Ovary (tissue), 3 donors: ENCODE measurements at regions not wholly inside any gene's neighbourhood (a gene's known extent, or its start where the extent isn't known, plus 50 kb on each side); places are given as distances from the start of the nearest gene placed in this dataset.

Experiments used
- EP300 ChIP-seq: sonication (generic); formaldehyde crosslinking; IDR thresholded peaks from one replicate; pipeline ENCODE4 v1.6.1; 2017; ENCODE audit warnings: antibody characterized with exemption
- POLR2A ChIP-seq: fragments of 450-650 bp; IDR thresholded peaks from one replicate; pipeline ENCODE4 v1.6.1; 2017; ENCODE audit warnings: antibody characterized with exemption, mild to moderate bottlenecking, moderate library complexity
- TF ChIP-seq, protein P1 (sequence below), 3 donors: fragments of 450-650 bp in 2 of 3; fragments of 200-600 bp in 1 of 3; IDR thresholded peaks; one replicate each; pipeline versions ENCODE4 v1.5.1 to v1.8.0; 2016 to 2022; ENCODE audit warnings: antibody characterized with exemption in 3 of 3, mild to moderate bottlenecking in 1 of 3
- donor health status: DM: no; HTN: no; CAD: no.

DNA sequence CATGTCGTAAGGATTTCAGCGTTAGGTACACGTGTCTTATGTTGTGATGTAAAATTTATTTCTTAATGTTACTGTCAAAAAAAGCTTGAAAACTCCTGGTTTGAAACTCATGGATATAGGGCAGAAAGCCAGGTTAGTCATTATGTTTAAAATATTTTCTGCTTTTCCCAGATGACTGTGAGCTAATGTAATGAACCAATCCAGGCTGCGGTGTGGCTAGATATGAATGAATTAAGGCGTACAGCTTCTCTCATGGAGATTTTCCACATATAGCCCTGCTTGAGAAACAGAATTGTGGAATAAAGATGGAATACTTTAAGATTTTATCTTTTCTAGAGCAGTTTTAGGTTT lies 80.3 kb upstream of the STMND1 start:
- no peak for TF ChIP-seq POLR2A
- TF ChIP-seq, protein P1, sequence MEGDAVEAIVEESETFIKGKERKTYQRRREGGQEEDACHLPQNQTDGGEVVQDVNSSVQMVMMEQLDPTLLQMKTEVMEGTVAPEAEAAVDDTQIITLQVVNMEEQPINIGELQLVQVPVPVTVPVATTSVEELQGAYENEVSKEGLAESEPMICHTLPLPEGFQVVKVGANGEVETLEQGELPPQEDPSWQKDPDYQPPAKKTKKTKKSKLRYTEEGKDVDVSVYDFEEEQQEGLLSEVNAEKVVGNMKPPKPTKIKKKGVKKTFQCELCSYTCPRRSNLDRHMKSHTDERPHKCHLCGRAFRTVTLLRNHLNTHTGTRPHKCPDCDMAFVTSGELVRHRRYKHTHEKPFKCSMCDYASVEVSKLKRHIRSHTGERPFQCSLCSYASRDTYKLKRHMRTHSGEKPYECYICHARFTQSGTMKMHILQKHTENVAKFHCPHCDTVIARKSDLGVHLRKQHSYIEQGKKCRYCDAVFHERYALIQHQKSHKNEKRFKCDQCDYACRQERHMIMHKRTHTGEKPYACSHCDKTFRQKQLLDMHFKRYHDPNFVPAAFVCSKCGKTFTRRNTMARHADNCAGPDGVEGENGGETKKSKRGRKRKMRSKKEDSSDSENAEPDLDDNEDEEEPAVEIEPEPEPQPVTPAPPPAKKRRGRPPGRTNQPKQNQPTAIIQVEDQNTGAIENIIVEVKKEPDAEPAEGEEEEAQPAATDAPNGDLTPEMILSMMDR (IDR thresholded peaks at IDR 0.05) = no peak
- TF ChIP-seq EP300 = no peak
